ENCODE measurements at regions not wholly inside any gene's neighbourhood (a gene's known extent, or its start where the extent isn't known, plus 50 kb on each side); places are given as distances from the start of the nearest gene placed in this dataset.
A peak's percentile ranks its signal among the peaks of the same experiment; 100 is the strongest.

GRCh38 chr5:58260243-58260642, 199.6 kb downstream of the PLK2 start:
- DNase-seq (ENCODE audit: low read depth in 4 of 4, low spot score in 3 of 4): no peak

DNA sequence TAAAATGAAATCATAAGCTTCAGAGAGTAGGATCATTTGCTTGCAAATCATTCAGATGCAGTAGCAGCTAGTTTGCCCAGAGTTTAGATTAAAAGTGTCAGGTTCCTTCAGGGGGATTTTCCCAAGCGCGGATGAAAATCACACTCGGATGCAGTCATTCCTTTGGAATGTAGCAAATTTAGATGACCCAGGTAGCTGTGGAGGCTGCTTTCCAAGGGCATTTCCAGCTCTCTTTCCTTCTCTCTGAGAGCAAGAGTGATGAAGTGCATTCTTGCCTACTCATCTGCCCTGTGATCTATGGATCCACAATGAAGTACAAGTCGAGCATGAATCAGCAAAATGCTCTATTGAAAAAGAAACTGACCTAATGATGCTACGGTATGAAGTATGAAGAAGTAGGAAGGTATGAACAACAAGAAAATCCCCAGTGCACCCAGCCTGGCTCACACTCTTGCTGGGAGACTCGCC, 200.2 kb downstream of the PLK2 start:
- DNase-seq (ENCODE audit: low read depth in 4 of 4, low spot score in 3 of 4): peak in 1 of 4 donors; percentile 31

- DNase-seq (ENCODE audit: low read depth in 4 of 4, low spot score in 3 of 4): no peak
These were observed 200.8 kb downstream of the PLK2 start for GRCh38 chr5:58258984-58259684.

- DNase-seq (ENCODE audit: low read depth in 4 of 4, low spot score in 3 of 4): no peak
These were observed 203.9 kb downstream of the PLK2 start for GRCh38 chr5:58255970-58256369.

- DNase-seq (ENCODE audit: low read depth in 4 of 4, low spot score in 3 of 4): no peak
These were observed 204.5 kb downstream of the PLK2 start for GRCh38 chr5:58255386-58255785.

- DNase-seq (ENCODE audit: low read depth in 4 of 4, low spot score in 3 of 4): no peak
These were observed 211.7 kb downstream of the PLK2 start for GRCh38 chr5:58248221-58248620.

- no peak for DNase-seq (ENCODE audit: low read depth in 4 of 4, low spot score in 3 of 4)
These were observed 213.4 kb downstream of the PLK2 start for GRCh38 chr5:58246461-58246944.

DNA sequence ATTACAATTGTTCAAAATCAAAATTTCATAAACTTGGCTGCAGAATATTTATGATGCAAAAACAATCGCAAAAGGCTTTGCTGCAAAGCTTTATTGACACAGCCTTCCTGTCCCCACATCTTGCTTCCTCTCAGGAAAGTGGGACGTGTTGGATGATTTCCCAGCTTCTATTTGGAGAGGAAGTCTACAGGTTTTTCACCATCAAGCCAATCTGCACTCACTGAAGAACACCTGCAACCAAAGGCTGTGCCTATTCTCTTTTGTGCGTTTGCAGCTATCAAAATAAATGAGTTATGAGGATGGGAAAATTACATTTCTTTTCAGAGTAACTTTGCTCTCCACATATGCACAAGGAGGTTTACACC, 214.4 kb downstream of the PLK2 start:
- no peak for DNase-seq (ENCODE audit: low read depth in 4 of 4, low spot score in 3 of 4)

GRCh38 chr5:58244819-58245475, 214.9 kb downstream of the PLK2 start:
- no peak for DNase-seq (ENCODE audit: low read depth in 4 of 4, low spot score in 3 of 4)

- DNase-seq (ENCODE audit: low read depth in 4 of 4, low spot score in 3 of 4): no peak
These were observed 218.5 kb downstream of the PLK2 start for GRCh38 chr5:58241389-58241788.

DNA sequence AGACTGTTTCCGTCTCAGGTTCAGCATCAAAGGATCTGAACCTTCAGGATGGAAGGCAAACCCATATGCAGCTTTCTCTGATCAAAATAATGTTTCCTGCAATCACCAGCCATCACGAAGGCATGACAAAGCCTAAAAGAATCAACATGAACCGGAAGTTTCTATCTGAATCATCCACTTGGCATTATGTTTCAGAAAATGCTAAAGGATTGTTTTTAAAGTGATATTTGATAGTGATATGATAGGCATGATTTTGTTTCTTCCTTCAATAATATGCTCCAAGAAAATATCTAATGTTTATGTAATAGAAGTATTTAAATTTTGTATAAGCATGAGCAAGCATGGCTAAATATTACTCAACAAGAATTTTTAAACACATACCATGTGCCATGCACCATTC, 219.6 kb downstream of the PLK2 start:
- no peak for DNase-seq (ENCODE audit: low read depth in 4 of 4, low spot score in 3 of 4)

DNA sequence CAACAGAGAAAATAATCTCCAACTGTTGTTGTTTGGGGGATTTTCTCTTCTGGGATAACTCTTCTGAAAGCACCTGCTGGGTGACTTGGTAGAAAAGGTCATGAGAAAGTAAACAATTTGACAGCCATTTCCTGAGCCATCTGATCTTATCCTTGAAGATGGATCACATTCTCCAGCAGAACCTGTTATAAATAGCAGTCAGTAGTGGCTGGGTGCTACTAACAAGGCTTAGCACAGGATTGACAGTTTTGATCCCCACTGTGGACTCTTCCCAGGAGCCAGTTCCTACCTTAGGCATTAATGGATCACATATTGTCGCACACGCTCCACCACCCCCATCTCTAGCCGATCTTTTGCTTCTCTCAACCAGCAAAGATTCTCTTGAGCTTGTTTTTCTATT, 220.2 kb downstream of the PLK2 start:
- DNase-seq (ENCODE audit: low read depth in 4 of 4, low spot score in 3 of 4): no peak

DNA sequence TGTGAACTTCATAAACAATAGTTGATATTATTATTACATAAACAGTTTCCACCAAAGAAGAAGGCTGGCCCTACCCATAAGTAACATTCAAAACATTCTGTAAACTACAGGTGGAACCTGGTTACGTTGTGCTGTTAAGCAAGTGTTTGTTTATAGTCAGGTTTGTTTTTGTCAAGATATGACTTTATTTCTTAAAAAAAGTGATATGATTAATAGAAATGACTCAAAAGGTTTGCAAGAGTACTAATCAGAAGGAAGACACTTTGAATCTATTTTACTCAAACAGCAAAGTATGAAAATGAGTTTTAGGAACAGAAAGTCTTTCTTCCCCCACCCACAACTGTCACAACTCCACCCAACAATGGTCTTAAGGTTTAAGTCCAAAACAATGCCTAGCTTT, 220.8 kb downstream of the PLK2 start:
- no peak for DNase-seq (ENCODE audit: low read depth in 4 of 4, low spot score in 3 of 4)

DNA sequence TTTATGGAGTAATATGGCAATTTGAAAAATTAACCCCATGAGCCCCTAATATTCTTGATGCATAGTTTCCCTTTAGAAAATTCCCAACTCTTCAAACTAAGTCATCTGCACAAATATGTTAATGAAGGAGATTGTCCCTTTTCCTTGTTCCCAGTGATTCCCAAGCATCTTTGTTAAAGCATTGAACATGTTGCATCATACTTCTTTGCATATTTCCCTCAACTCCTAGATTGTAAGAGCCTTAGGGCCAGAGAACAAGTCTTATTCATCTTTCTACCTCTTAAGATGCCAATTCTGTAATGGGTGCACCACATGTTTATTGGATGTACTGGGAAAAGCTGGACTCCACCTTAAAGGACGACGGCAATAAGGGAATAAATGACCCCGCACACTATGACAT, 223.4 kb downstream of the PLK2 start:
- no peak for DNase-seq (ENCODE audit: low read depth in 4 of 4, low spot score in 3 of 4)

- DNase-seq (ENCODE audit: low read depth in 4 of 4, low spot score in 3 of 4): no peak
These were observed 224.6 kb downstream of the PLK2 start for GRCh38 chr5:58235299-58235698.

DNA sequence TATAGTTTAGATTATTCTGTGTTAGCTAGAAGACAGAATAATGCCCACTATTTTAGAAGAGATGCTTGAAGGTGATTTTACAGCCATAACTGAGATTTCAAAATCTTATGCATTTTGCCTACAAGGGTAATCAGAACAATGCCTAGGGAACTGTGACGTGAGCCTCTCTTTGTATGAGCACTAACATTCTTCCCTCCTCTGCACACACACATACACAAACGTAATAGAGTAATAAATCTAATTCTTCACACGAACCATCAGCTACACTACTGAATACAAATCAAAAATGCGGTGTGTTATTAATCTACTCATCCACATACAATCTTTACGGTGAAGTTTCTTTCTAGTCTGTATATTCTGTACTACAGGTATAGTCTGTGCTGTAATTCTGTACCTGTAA, 227.8 kb downstream of the PLK2 start:
- DNase-seq (ENCODE audit: low read depth in 4 of 4, low spot score in 3 of 4): no peak

DNA sequence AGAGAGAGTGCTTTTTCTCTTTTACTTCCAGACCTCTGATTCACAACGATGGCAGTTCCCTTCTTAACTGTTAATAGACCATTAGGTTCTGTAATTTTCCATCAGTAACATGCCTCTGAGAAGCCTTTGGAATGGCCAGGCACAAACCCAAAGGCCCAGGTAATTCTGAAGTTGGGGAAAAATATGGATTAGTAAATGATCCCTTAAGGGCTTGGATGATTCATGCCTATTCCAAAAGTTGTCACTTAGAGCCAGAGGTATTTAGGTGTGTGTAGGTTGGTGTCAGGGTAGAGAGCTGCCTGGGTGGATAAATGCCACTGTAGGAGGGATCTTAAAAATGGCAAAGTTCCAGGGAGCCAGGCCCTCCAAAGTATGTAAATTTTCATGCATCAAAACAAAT, 228.8 kb downstream of the PLK2 start:
- no peak for DNase-seq (ENCODE audit: low read depth in 4 of 4, low spot score in 3 of 4)

DNA sequence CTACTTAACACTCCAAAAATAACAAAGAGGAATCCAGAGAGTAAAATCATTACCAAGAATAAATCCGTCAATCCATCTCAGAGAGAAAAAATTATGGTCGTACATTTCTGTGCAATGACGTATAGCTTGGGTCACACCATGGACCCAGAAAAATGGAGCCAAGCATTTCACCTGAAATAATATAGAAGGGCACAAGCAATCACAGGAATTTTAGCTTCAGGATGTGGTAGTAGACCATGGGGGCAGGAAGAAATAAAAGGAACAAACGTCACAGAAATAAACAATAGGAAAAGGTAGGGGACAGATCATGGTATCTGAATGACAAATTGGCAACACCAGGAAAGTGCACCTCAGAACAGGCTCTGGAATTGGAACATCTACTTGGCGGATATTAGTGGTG, 231.0 kb downstream of the PLK2 start:
- no peak for DNase-seq (ENCODE audit: low read depth in 4 of 4, low spot score in 3 of 4)

- no peak for DNase-seq (ENCODE audit: low read depth in 4 of 4, low spot score in 3 of 4)
These were observed 232.0 kb downstream of the PLK2 start for GRCh38 chr5:58227858-58228257.

- DNase-seq (ENCODE audit: low read depth in 4 of 4, low spot score in 3 of 4): no peak
These were observed 235.2 kb downstream of the PLK2 start for GRCh38 chr5:58224661-58225060.

- no peak for DNase-seq (ENCODE audit: low read depth in 4 of 4, low spot score in 3 of 4)
These were observed 235.7 kb downstream of the PLK2 start for GRCh38 chr5:58224221-58224620.

DNA sequence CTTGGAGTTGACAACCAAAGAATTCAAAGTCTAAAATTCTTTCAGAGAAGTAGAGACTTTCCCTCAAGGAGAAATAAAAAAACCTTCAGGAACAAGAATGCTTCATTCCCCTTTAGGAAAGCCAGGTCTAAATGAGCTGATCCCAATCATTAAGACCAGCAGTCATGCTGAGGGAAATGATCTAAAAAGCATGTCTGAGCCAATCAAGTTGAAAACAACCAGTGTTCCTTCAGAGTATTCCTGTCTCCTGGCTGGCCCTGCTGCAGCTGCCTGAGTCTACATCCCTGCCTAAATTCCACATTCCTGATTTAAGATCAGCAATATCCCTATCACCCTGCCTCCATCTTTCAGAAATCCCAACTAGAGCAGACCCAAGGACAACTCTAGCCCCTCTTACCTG, 244.5 kb downstream of the PLK2 start:
- no peak for DNase-seq (ENCODE audit: low read depth in 4 of 4, low spot score in 3 of 4)
